Osteoblast (primary cell): ENCODE measurements at regions not wholly inside any gene's neighbourhood (a gene's known extent, or its start where the extent isn't known, plus 50 kb on each side); places are given as distances from the start of the nearest gene placed in this dataset.
"Not testable (repeated sequence)": the region's sequence is repeated elsewhere in the genome, so short reads cannot be mapped to it uniquely, and the experiment has no call there.

Experiments
- DNase-seq: peaks from one replicate; pipeline ENCODE4 v3.0.0; 2011; ENCODE audit warnings: low spot score, mixed read lengths; ENCODE audit not compliant: insufficient read length; ENCODE audit errors: missing footprints
- H2AFZ ChIP-seq: 2 replicates; pipeline ENCODE4 v1.6.0; 2011; ENCODE audit warnings: mild to moderate bottlenecking, low read length
- H3K27ac ChIP-seq: 2 replicates; pipeline ENCODE4 v1.5.1; 2011; ENCODE audit warnings: mild to moderate bottlenecking, low read depth, low read length, moderate library complexity
- H3K27me3 ChIP-seq: 2 replicates; pipeline ENCODE4 v1.6.0; 2012; ENCODE audit warnings: mild to moderate bottlenecking, control low read depth, inconsistent platforms, low read length, moderate library complexity; ENCODE audit not compliant: insufficient read depth
- H3K36me3 ChIP-seq: 2 replicates; pipeline ENCODE4 v1.5.1; 2011; ENCODE audit warnings: mild to moderate bottlenecking, low read length, control low read depth, moderate library complexity; ENCODE audit not compliant: insufficient read depth
- H3K4me1 ChIP-seq: 2 replicates; pipeline ENCODE4 v1.5.1; 2011; ENCODE audit warnings: mild to moderate bottlenecking, low read length, control low read depth, moderate library complexity; ENCODE audit not compliant: insufficient read depth
- H3K4me2 ChIP-seq: 2 replicates; pipeline ENCODE4 v1.6.0; 2011; ENCODE audit warnings: mild to moderate bottlenecking, low read length; ENCODE audit not compliant: insufficient read depth
- H3K4me3 ChIP-seq: fragments of 200-600 bp; sonication (generic); 3 replicates; pipeline ENCODE4 v1.5.1; 2012; ENCODE audit warnings: mild to moderate bottlenecking, low read length, inconsistent platforms; ENCODE audit not compliant: insufficient read depth
- H3K79me2 ChIP-seq: 2 replicates; pipeline ENCODE4 v1.6.0; 2012; ENCODE audit warnings: mild to moderate bottlenecking, low read length, control low read depth, inconsistent platforms; ENCODE audit not compliant: insufficient read depth
- H3K9me3 ChIP-seq: 2 replicates; pipeline ENCODE4 v1.5.1; 2011; ENCODE audit warnings: low read depth, low read length, control low read depth
- H4K20me1 ChIP-seq: 2 replicates; pipeline ENCODE4 v1.6.0; 2012; ENCODE audit warnings: mild to moderate bottlenecking, low read length, control low read depth; ENCODE audit not compliant: insufficient read depth
- TF ChIP-seq, protein P1 (sequence below): IDR thresholded peaks from 2 replicates; pipeline ENCODE4 v1.5.1; 2011; ENCODE audit warnings: mild to moderate bottlenecking, low read depth, low read length, moderate library complexity; ENCODE audit errors: extremely low read depth

DNA sequence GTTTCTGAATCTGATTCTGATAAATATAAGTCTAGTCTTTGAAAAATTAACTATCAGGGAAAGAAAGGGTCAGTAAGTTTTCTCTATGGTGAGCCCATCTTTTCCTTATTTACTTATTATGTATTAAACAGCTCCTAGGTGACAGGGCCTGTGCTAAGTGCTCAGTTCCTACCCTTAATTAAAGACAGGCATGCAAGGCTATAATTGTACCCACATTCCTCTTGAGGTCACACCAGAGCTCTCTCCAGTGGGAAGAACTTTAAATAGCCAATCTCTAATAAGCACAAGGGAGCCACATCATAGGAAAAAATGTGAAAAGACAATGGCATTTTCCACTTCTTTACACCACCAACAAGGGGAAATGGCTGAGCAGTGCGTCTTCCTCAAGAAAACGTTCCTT is 421.8 kb upstream of the SLC35B3 start:
- no peak overlapping the region for H3K4me2 ChIP-seq
- no peaks in the 10 kb centered on the region for H3K36me3 ChIP-seq
- no peak overlapping the region for H2AFZ ChIP-seq
- no peaks in the 10 kb centered on the region for H3K79me2 ChIP-seq
- H3K27me3 ChIP-seq, result no peaks in the 10 kb centered on the region
- H3K27ac ChIP-seq, result no peak overlapping the region
- H3K9me3 ChIP-seq, result peaks cover 3% of the 10 kb centered on the region
- no peaks in the 10 kb centered on the region for H4K20me1 ChIP-seq
- H3K4me3 ChIP-seq, result no peak overlapping the region
- DNase-seq, result no peak
- H3K4me1 ChIP-seq, result no peaks in the 10 kb centered on the region
- TF ChIP-seq, protein P1, sequence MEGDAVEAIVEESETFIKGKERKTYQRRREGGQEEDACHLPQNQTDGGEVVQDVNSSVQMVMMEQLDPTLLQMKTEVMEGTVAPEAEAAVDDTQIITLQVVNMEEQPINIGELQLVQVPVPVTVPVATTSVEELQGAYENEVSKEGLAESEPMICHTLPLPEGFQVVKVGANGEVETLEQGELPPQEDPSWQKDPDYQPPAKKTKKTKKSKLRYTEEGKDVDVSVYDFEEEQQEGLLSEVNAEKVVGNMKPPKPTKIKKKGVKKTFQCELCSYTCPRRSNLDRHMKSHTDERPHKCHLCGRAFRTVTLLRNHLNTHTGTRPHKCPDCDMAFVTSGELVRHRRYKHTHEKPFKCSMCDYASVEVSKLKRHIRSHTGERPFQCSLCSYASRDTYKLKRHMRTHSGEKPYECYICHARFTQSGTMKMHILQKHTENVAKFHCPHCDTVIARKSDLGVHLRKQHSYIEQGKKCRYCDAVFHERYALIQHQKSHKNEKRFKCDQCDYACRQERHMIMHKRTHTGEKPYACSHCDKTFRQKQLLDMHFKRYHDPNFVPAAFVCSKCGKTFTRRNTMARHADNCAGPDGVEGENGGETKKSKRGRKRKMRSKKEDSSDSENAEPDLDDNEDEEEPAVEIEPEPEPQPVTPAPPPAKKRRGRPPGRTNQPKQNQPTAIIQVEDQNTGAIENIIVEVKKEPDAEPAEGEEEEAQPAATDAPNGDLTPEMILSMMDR, result no peak

GRCh38 chr6:8855411-8855810 is 420.1 kb upstream of the SLC35B3 start:
- Histone ChIP-seq H3K79me2 (no peaks in the 10 kb centered on the region), H3K4me2 (no peak overlapping the region), H2AFZ (no peak overlapping the region), H3K27ac (no peak overlapping the region), H3K4me3 (no peak overlapping the region), H3K9me3 (peaks cover 3% of the 10 kb centered on the region), H3K4me1 (no peaks in the 10 kb centered on the region), H3K36me3 (no peaks in the 10 kb centered on the region), H3K27me3 (no peaks in the 10 kb centered on the region), H4K20me1 (no peaks in the 10 kb centered on the region)
- DNase-seq, result no peak
- TF ChIP-seq, protein P1, result no peak

GRCh38 chr6:8852332-8852731 is 417.0 kb upstream of the SLC35B3 start:
- no peaks in the 10 kb centered on the region for H3K9me3 ChIP-seq
- H3K79me2 ChIP-seq, result no peaks in the 10 kb centered on the region
- no peak overlapping the region for H2AFZ ChIP-seq
- no peak overlapping the region for H3K4me2 ChIP-seq
- no peak overlapping the region for H3K27ac ChIP-seq
- no peaks in the 10 kb centered on the region for H4K20me1 ChIP-seq
- no peak overlapping the region for H3K4me3 ChIP-seq
- TF ChIP-seq, protein P1, result no peak
- no peaks in the 10 kb centered on the region for H3K36me3 ChIP-seq
- no peaks in the 10 kb centered on the region for H3K4me1 ChIP-seq
- DNase-seq, result no peak
- H3K27me3 ChIP-seq, result no peaks in the 10 kb centered on the region

- H3K79me2 ChIP-seq, H3K36me3 ChIP-seq, H4K20me1 ChIP-seq, H3K4me1 ChIP-seq, H3K4me2 ChIP-seq, H3K27ac ChIP-seq, H2AFZ ChIP-seq, H3K9me3 ChIP-seq, H3K27me3 ChIP-seq, H3K4me3 ChIP-seq, DNase-seq: not testable (repeated sequence)
These were observed 411.3 kb upstream of the SLC35B3 start for GRCh38 chr6:8846680-8847079.
